Posterior vena cava (tissue), 2 donors: ENCODE measurements at regions not wholly inside any gene's neighbourhood (a gene's known extent, or its start where the extent isn't known, plus 50 kb on each side); places are given as distances from the start of the nearest gene placed in this dataset.

Experiments used
- DNase-seq: peaks from one replicate; pipeline ENCODE4 v3.0.0-alpha.2; 2020; ENCODE audit warnings: low spot score
- intact Hi-C, 2 donors: fragments of 100-400 bp; cut with DNase I; formaldehyde crosslinking; loops; one replicate each; pipeline versions ENCODE4 v1.14.1 to v1.14.2; 2022 to 2023
- donor health status: DM: yes; HTN: yes; CAD: no.
- donor health status: DM: yes; HTN: yes; CAD: no.

GRCh38 chr2:151096235-151096634, 165.4 kb downstream of the RBM43 start:
- intact Hi-C loops, result no loop called here
- no peak for DNase-seq

- intact Hi-C loops, result no loop called here
- no peak for DNase-seq
These were observed 166.2 kb downstream of the RBM43 start for GRCh38 chr2:151095463-151095862.

- intact Hi-C loops, result no loop called here
- no peak for DNase-seq
These were observed 170.1 kb downstream of the RBM43 start for GRCh38 chr2:151091583-151091982.

GRCh38 chr2:151087377-151087776, 174.3 kb downstream of the RBM43 start:
- intact Hi-C loops, result no loop called here
- no peak for DNase-seq

DNA sequence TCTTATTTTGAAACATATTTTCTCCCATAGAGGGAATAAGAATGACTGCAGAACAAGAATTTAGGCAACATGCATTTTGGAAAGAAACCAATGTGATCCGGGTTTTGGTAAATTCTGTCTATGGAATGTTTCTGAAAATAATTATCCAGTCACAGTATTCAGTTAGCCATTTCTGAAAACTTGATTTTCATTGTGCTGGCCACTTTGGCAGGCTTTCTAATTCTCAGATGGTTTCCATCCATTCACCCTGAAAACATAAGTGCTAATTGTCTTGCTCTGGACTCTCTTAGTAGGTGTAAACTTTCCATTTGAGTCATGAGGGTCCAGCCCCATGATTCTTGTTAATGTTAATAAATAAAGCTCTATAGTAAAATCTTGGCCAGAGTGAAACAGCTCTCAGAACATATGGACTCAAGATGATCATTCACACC, 176.5 kb downstream of the RBM43 start:
- no peak for DNase-seq
- intact Hi-C loops, result no loop called here

DNA sequence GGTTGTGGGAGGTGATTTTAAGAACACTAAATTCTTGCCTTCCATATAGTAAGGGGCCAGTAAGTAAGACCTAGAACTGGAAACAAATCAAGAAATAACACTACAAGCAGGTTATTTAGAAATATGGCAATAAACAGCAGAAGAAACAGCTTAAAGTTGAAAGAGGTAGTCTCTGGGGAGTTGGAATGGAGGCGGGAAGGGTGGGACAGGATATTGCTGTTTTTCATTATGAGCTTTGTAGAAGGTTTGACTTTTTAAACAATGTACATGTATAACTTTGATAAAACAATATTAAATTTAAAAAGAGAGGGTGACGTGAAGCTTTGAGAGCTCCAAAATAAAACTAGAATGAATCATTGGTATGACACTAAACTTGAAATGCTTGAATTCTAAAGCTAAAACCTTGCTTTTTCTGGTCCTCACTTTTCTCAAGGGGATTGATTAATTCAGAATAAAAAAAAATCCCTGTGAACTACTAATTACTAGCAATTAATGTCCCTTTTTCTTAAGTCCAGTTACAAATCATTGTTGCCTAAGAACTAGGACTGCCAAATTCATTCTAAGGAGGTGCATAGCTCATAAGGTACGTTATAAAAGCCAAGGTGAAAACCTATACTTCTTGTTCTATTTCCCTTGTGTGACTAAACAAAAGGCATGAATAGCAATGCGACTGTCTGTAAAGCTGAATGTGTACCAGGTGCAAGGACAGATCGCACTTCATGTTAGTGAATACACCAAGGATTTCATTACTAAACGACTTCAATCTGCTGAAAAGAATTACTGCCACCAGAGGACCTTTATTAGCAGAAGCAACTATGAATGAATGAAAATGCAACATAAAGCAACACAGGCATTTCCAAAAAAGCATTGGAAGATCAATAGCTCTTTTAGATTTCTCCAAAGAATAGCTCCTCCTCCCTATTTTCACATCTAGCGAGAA, 177.5 kb downstream of the RBM43 start:
- intact Hi-C loops, result no loop called here
- no peak for DNase-seq

- DNase-seq, result no peak
- intact Hi-C loops, result no loop called here
These were observed 182.8 kb downstream of the RBM43 start for GRCh38 chr2:151078889-151079288.

GRCh38 chr2:151071906-151072305, 189.8 kb downstream of the RBM43 start:
- intact Hi-C loops, result no loop called here
- DNase-seq, result no peak

GRCh38 chr2:151071382-151071781, 190.3 kb downstream of the RBM43 start:
- no peak for DNase-seq
- intact Hi-C loops, result no loop called here

DNA sequence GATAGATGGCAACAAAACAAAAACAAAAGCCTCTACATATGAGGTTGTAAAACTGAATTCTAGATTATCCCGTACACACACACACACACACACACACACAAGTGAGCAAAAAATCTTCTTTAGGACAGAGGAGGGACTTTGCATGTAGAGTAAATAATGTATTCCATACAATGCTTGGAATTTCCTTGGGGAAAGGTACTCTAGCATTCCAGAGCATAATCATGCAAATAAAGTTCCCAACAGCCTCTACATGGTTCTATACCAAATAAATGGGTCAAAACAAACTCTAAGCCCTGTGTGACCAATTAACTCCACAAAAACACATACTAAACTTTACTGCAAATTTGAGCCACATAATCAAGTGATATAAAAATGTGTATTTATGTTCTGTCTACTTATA, 191.4 kb downstream of the RBM43 start:
- intact Hi-C loops, result no loop called here
- DNase-seq, result no peak

DNA sequence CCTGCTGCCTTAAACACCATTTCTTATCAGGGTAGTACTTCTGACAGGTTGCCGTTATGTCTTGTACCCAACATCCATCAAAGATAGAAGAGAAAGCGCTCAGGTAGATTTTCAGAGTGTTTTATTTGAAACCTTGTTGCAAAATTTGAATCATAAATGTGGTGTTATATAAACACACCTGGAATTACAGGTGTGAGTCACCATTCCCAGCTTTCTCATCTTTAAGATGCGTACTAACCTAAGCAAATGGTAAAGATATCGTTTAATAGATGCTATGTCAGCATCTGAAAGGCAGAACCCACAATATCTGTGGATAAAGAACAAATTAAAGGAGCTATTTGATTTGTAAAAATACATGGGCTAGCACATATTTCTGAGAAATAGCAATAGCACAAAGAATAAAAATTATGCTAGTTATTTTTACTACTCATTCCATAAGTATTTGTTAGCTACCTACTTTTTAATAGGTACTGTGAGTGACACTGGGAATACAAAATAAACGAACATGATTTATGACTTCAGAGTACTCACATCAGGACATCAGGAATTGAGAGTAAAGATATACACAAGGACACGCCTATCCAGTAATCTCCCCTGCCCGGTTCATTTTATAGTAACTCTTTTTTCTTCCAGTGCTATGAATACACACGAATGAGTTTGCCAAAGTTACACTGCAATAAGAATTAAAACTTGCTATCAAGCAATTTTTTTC, 193.8 kb downstream of the RBM43 start:
- intact Hi-C loops, result no loop called here
- DNase-seq, result no peak

- intact Hi-C loops, result no loop called here
- DNase-seq, result no peak
These were observed 198.4 kb downstream of the RBM43 start for GRCh38 chr2:151063271-151063670.

- intact Hi-C loops, result no loop called here
- DNase-seq, result no peak
These were observed 201.4 kb downstream of the RBM43 start for GRCh38 chr2:151060287-151060686.

- no peak for DNase-seq
- intact Hi-C loops, result loop anchor here in 1 of 2 donors (10.0 kb wide), 1 partner anchor 1462 kb away; no protein-coding TSS in a partner anchor
These were observed 204.8 kb downstream of the RBM43 start for GRCh38 chr2:151056870-151057269.

- intact Hi-C loops, result loop anchor here (5.0 to 10.0 kb wide), 2 partner anchors 436 to 1459 kb away; no protein-coding TSS in a partner anchor
- no peak for DNase-seq
These were observed 208.0 kb downstream of the RBM43 start for GRCh38 chr2:151053661-151053990.

DNA sequence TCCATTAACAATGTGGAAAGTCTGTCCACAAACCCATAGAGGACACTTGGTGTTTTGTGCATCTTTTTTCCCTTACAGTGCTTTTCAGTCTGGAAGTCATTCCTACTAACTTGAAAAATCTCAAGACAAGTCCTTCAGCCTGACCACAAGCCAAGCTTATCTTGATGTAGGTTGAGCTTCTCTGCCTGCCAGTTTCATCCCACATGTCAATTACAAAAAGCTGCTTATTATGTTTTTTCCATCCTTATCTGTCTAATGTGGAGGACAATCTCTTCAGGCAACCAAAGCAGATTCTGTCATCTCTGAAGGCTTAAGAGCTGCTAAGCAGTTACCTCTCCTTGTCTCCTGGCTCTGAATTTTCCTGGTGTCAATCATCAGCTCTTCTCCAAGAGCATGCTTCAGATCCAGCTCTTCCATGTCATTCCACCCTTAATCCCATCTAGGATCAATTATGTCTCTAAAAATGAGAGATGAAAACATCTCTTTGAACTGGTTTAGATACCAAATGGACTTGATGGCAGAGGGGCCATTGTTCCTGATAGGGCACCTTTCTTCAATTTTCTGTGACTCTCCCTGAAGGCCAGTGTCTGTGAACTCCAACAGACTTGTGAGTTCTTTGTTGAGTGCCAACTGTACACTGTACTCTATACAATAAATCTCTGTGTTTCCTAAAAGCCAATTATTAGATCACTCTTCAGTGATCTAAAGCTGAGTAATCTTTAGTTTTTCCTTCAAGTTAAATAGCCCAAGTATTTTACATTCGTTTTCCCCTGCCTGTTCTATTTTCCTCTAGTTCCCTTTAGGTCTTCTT, 208.6 kb downstream of the RBM43 start:
- intact Hi-C loops, result loop anchor here (5.0 to 10.0 kb wide), 2 partner anchors 436 to 1458 kb away; no protein-coding TSS in a partner anchor
- no peak for DNase-seq

- intact Hi-C loops, result loop anchor here (5.0 to 10.0 kb wide), 2 partner anchors 434 to 1457 kb away; no protein-coding TSS in a partner anchor
- no peak for DNase-seq
These were observed 210.0 kb downstream of the RBM43 start for GRCh38 chr2:151051574-151052220.

- no peak for DNase-seq
- intact Hi-C loops, result loop anchor here (5.0 to 10.0 kb wide), 2 partner anchors 432 to 1455 kb away; no protein-coding TSS in a partner anchor
These were observed 211.9 kb downstream of the RBM43 start for GRCh38 chr2:151049746-151050145.
